SU-DHL-6 (cell line): ENCODE measurements at regions not wholly inside any gene's neighbourhood (a gene's known extent, or its start where the extent isn't known, plus 50 kb on each side); places are given as distances from the start of the nearest gene placed in this dataset.

ENCODE experiments used
- EZH2phosphoT487 ChIP-seq: fragments of 200-600 bp; sonication (generic), shearing (Covaris generic); conservative IDR thresholded peaks from 2 replicates; pipeline ENCODE4 v1.6.1; 2018; ENCODE audit warnings: mild to moderate bottlenecking, antibody characterized with exemption, low read length, moderate library complexity, mixed read lengths
- TF ChIP-seq, protein P1 (sequence below): fragments of 200-600 bp; sonication (generic); IDR thresholded peaks from one replicate; pipeline ENCODE4 v1.5.1; 2017; ENCODE audit warnings: antibody characterized with exemption, mild to moderate bottlenecking, low read length, moderate library complexity; ENCODE audit not compliant: insufficient read depth, poor library complexity, severe bottlenecking

DNA sequence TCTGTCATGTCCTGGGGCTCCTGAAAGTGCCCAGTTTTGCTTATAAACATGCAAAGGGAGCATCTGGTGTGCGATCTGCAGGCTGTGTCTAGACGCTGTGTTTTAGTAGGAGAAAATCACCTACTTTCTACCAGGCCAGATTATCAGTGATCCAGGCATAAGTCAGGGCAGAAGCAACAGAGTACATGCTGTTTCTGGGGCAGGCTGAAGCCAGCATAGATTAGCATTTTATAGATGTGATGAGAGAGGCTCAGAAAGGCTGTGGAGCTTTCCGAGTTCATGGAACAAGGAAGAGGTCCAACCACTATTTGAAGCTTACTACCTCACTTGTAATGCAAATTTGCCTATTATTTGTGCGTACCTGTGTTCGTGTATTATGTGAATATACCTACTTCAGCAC, 1208.4 kb upstream of the TENM4 start:
- TF ChIP-seq, protein P1, sequence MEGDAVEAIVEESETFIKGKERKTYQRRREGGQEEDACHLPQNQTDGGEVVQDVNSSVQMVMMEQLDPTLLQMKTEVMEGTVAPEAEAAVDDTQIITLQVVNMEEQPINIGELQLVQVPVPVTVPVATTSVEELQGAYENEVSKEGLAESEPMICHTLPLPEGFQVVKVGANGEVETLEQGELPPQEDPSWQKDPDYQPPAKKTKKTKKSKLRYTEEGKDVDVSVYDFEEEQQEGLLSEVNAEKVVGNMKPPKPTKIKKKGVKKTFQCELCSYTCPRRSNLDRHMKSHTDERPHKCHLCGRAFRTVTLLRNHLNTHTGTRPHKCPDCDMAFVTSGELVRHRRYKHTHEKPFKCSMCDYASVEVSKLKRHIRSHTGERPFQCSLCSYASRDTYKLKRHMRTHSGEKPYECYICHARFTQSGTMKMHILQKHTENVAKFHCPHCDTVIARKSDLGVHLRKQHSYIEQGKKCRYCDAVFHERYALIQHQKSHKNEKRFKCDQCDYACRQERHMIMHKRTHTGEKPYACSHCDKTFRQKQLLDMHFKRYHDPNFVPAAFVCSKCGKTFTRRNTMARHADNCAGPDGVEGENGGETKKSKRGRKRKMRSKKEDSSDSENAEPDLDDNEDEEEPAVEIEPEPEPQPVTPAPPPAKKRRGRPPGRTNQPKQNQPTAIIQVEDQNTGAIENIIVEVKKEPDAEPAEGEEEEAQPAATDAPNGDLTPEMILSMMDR = no peak
- TF ChIP-seq EZH2phosphoT487 = no peak
